HepG2 (cell line): ENCODE measurements at regions not wholly inside any gene's neighbourhood (a gene's known extent, or its start where the extent isn't known, plus 50 kb on each side); places are given as distances from the start of the nearest gene placed in this dataset.

ENCODE experiments used
- CTCF ChIP-seq: sonication (generic); formaldehyde crosslinking; IDR thresholded peaks from 2 replicates; pipeline ENCODE4 v1.5.0; 2020; ENCODE audit warnings: mild to moderate bottlenecking, missing genetic modification reagents, moderate library complexity
- FOXA1 ChIP-seq, 2 experiments: fragments of 450-650 bp in 1 of 2; sonication (generic) in 1 of 2; formaldehyde crosslinking in 1 of 2; IDR thresholded peaks; 2 replicates each; pipeline versions ENCODE4 v1.4.0 to v1.6.1; 2016 to 2020; ENCODE audit warnings: missing genetic modification reagents in 1 of 2
- FOXM1 ChIP-seq: sonication (generic); formaldehyde crosslinking; IDR thresholded peaks from 2 replicates; pipeline ENCODE4 v1.5.0; 2020; ENCODE audit warnings: missing genetic modification reagents
- MEF2D ChIP-seq: sonication (generic); formaldehyde crosslinking; IDR thresholded peaks from 2 replicates; pipeline ENCODE4 v1.5.1; 2020; ENCODE audit warnings: mild to moderate bottlenecking, missing genetic modification reagents
- POLR2A ChIP-seq, 2 experiments: IDR thresholded peaks; 2 replicates each; pipeline ENCODE4 v1.6.1; 2011; ENCODE audit warnings: low read depth in 2 of 2, low read length in 2 of 2, mild to moderate bottlenecking in 1 of 2, moderate library complexity in 1 of 2; ENCODE audit not compliant: insufficient read depth in 1 of 2
- SIN3A ChIP-seq: IDR thresholded peaks from 2 replicates; pipeline ENCODE4 v1.6.1; 2011; ENCODE audit warnings: low read depth, mild to moderate bottlenecking, control low read depth, low read length, borderline replicate concordance
- TAF1 ChIP-seq: sonication (generic); formaldehyde crosslinking; IDR thresholded peaks from 2 replicates; pipeline ENCODE4 v1.4.0; 2020; ENCODE audit warnings: missing genetic modification reagents
- TCF7 ChIP-seq: sonication (generic); IDR thresholded peaks from 2 replicates; pipeline ENCODE4 v1.6.1; 2016; ENCODE audit warnings: antibody characterized with exemption, low read depth
- YY1 ChIP-seq: IDR thresholded peaks from 2 replicates; pipeline ENCODE4 v1.6.1; 2011; ENCODE audit warnings: low read length, low read depth, moderate library complexity, mild to moderate bottlenecking; ENCODE audit not compliant: insufficient read depth, insufficient replicate concordance
- ZNF703 ChIP-seq: sonication (generic); formaldehyde crosslinking; IDR thresholded peaks from 2 replicates; pipeline ENCODE4 v1.5.1; 2020; ENCODE audit warnings: missing genetic modification reagents, mild to moderate bottlenecking, moderate library complexity, borderline replicate concordance

GRCh38 chr19:30897034-30897433 lies 452.2 kb downstream of the TSHZ3 start:
- no peak for TF ChIP-seq POLR2A (IDR thresholded peaks at IDR 0.05; ENCODE audit: insufficient read depth in 1 of 2, low read depth in 2 of 2, low read length in 2 of 2)
- TF ChIP-seq FOXM1 (CRISPR knock-in tag) = no peak
- no peak for TF ChIP-seq FOXA1 (IDR thresholded peaks at IDR 0.05)
- TF ChIP-seq FOXA1 (CRISPR knock-in tag; IDR thresholded peaks at IDR 0.05) = no peak
- TF ChIP-seq CTCF = no peak
- TF ChIP-seq SIN3A = no peak
- no peak for TF ChIP-seq TCF7
- no peak for TF ChIP-seq YY1
- no peak for TF ChIP-seq MEF2D
- TF ChIP-seq TAF1 (CRISPR knock-in tag) = no peak
- TF ChIP-seq ZNF703 (CRISPR knock-in tag) = no peak
